ENCODE measurements at regions not wholly inside any gene's neighbourhood (a gene's known extent, or its start where the extent isn't known, plus 50 kb on each side); places are given as distances from the start of the nearest gene placed in this dataset.

GRCh38 chr5:125485771-125486170 lies 739.3 kb upstream of the ZNF608 start:
- TF ChIP-seq POLR2A (IDR thresholded peaks at IDR 0.05; ENCODE audit: low read length) (no peak), GATA1 (IDR thresholded peaks at IDR 0.05; ENCODE audit: low read depth, low read length) (no peak)

Data from erythroblast (primary cell).